Peyer's patch (tissue), 4 donors: ENCODE measurements at regions not wholly inside any gene's neighbourhood (a gene's known extent, or its start where the extent isn't known, plus 50 kb on each side); places are given as distances from the start of the nearest gene placed in this dataset.

Source experiments
- POLR2A ChIP-seq, 2 donors: fragments of 450-650 bp; IDR thresholded peaks; one replicate each; pipeline ENCODE4 v1.5.1; 2017; ENCODE audit warnings: antibody characterized with exemption in 2 of 2, mild to moderate bottlenecking in 2 of 2, moderate library complexity in 2 of 2
- TF ChIP-seq, protein P1 (sequence below), 6 experiments: fragments of 450-650 bp in 4 of 6; fragments of 200-600 bp in 2 of 6; sonication (generic) in 1 of 6; IDR thresholded peaks; one replicate each; pipeline ENCODE4 v1.5.1; 2017 to 2019; ENCODE audit warnings: antibody characterized with exemption in 6 of 6, mild to moderate bottlenecking in 3 of 6, moderate library complexity in 1 of 6

GRCh38 chr4:129804461-129804981, 708.6 kb downstream of the C4orf33 start:
- no peak for TF ChIP-seq POLR2A (IDR thresholded peaks at IDR 0.05)
- TF ChIP-seq, protein P1, sequence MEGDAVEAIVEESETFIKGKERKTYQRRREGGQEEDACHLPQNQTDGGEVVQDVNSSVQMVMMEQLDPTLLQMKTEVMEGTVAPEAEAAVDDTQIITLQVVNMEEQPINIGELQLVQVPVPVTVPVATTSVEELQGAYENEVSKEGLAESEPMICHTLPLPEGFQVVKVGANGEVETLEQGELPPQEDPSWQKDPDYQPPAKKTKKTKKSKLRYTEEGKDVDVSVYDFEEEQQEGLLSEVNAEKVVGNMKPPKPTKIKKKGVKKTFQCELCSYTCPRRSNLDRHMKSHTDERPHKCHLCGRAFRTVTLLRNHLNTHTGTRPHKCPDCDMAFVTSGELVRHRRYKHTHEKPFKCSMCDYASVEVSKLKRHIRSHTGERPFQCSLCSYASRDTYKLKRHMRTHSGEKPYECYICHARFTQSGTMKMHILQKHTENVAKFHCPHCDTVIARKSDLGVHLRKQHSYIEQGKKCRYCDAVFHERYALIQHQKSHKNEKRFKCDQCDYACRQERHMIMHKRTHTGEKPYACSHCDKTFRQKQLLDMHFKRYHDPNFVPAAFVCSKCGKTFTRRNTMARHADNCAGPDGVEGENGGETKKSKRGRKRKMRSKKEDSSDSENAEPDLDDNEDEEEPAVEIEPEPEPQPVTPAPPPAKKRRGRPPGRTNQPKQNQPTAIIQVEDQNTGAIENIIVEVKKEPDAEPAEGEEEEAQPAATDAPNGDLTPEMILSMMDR (IDR thresholded peaks at IDR 0.05), result no peak
